ENCODE measurements at regions not wholly inside any gene's neighbourhood (a gene's known extent, or its start where the extent isn't known, plus 50 kb on each side); places are given as distances from the start of the nearest gene placed in this dataset.

DNA sequence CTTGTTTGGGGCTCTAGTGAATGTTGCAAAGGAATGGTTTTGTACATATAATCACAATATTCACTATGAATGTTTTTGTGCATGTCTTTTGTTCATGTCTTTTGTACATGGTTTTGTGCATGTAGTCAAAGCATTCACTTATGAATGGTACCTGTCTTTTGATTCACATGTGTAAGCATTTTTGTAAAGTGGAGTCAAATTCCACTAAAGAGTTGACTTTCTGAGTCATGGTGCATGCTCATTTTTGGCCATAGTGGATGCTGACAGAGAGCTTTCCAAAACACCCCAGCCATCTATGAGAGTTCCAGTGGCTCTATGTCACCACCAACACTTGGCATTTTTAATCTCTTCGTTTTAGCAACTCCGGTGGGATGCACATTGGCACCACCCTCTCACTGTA lies 1185.9 kb upstream of the TMEM132C start:
- Histone ChIP-seq H3K27ac (ENCODE audit: control insufficient read depth, insufficient read depth) (no peak overlapping the region), H2AFZ (ENCODE audit: control insufficient read depth, low read depth, low read length) (no peak overlapping the region), H3K9me3 (replicated peaks; ENCODE audit: control insufficient read depth, insufficient read depth, low read length) (no peaks in the 10 kb centered on the region; the same call in 2 of the 3 replicates), H3K4me3 (no peak overlapping the region), H3K9ac (ENCODE audit: control insufficient read depth, insufficient read depth, low read length) (no peak overlapping the region), H3K27me3 (replicated peaks in 1 of 2; ENCODE audit: control insufficient read depth in 2 of 2, insufficient read depth in 2 of 2, low read length in 1 of 2) (no peaks in the 10 kb centered on the region), H3K4me2 (ENCODE audit: control insufficient read depth, insufficient read depth) (no peak overlapping the region), H3K36me3 (ENCODE audit: control insufficient read depth in 2 of 2, insufficient read depth in 2 of 2, low read length in 1 of 2) (no peaks in the 10 kb centered on the region), H3K79me2 (ENCODE audit: control insufficient read depth, insufficient read depth, low read length) (no peaks in the 10 kb centered on the region), H4K20me1 (ENCODE audit: control insufficient read depth, insufficient read depth) (no peaks in the 10 kb centered on the region), H3K4me1 (ENCODE audit: control insufficient read depth, insufficient read depth, low read length) (0 out of 2 replicates have a peak, but pooled peaks cover 2% of the 10 kb centered on the region)
- ChIA-PET RAD21 (ENCODE audit: unreplicated experiment) (no interaction called here), CTCF (no interaction called here), SMC1A (ENCODE audit: uncharacterized antibody, unreplicated experiment) (no interaction called here), POLR2A (no interaction called here)
- ATAC-seq (no peak), DNase-seq (ENCODE audit: low read depth, low spot score) (no peak), FAIRE-seq (no peak)
- in situ Hi-C loops (cut with MboI): no loop called here
- WGBS (ENCODE audit: insufficient coverage, insufficient replicate concordance, low lambda C conversion rate, missing lambda C conversion rate): 74% methylated on average over 2 of the region's 2 CpGs
- no TSS peak for BruUV-seq (replicated peaks)
- intact Hi-C loops (cut with micrococcal nuclease; ENCODE audit: unreplicated experiment): no loop called here
- TF ChIP-seq, protein P1, sequence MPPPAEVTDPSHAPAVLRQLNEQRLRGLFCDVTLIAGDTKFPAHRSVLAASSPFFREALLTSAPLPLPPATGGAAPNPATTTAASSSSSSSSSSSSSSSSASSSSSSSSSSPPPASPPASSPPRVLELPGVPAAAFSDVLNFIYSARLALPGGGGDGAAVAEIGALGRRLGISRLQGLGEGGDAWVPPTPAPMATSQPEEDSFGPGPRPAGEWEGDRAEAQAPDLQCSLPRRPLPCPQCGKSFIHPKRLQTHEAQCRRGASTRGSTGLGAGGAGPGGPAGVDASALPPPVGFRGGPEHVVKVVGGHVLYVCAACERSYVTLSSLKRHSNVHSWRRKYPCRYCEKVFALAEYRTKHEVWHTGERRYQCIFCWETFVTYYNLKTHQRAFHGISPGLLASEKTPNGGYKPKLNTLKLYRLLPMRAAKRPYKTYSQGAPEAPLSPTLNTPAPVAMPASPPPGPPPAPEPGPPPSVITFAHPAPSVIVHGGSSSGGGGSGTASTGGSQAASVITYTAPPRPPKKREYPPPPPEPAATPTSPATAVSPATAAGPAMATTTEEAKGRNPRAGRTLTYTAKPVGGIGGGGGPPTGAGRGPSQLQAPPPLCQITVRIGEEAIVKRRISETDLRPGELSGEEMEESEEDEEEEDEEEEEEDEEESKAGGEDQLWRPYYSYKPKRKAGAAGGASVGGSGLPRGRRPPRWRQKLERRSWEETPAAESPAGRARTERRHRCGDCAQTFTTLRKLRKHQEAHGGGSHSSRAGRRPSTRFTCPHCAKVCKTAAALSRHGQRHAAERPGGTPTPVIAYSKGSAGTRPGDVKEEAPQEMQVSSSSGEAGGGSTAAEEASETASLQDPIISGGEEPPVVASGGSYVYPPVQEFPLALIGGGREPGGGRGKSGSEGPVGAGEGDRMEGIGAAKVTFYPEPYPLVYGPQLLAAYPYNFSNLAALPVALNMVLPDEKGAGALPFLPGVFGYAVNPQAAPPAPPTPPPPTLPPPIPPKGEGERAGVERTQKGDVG (CRISPR knock-in tag; IDR thresholded peaks at IDR 0.05): no peak
- TF ChIP-seq CBFB (IDR thresholded peaks at IDR 0.05; ENCODE audit: low read depth) (no peak), IRF4 (IDR thresholded peaks at IDR 0.05; ENCODE audit: low read depth, low read length) (no peak), SUZ12 (IDR thresholded peaks at IDR 0.05; ENCODE audit: unreplicated experiment) (no peak), BCL11A (IDR thresholded peaks at IDR 0.05; ENCODE audit: low read depth, low read length) (no peak), BRCA1 (IDR thresholded peaks at IDR 0.05; ENCODE audit: low read depth, low read length) (no peak), CHD4 (IDR thresholded peaks at IDR 0.05) (no peak), WRNIP1 (IDR thresholded peaks at IDR 0.05; ENCODE audit: borderline replicate concordance, low read depth, low read length) (no peak)
- TF ChIP-seq, protein P2, sequence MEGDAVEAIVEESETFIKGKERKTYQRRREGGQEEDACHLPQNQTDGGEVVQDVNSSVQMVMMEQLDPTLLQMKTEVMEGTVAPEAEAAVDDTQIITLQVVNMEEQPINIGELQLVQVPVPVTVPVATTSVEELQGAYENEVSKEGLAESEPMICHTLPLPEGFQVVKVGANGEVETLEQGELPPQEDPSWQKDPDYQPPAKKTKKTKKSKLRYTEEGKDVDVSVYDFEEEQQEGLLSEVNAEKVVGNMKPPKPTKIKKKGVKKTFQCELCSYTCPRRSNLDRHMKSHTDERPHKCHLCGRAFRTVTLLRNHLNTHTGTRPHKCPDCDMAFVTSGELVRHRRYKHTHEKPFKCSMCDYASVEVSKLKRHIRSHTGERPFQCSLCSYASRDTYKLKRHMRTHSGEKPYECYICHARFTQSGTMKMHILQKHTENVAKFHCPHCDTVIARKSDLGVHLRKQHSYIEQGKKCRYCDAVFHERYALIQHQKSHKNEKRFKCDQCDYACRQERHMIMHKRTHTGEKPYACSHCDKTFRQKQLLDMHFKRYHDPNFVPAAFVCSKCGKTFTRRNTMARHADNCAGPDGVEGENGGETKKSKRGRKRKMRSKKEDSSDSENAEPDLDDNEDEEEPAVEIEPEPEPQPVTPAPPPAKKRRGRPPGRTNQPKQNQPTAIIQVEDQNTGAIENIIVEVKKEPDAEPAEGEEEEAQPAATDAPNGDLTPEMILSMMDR (IDR thresholded peaks at IDR 0.05 in 2 of 3, conservative IDR thresholded peaks at IDR 0.05 in 1 of 3; ENCODE audit: control insufficient read depth in 2 of 3, extremely low read depth in 1 of 3, insufficient read depth in 1 of 3, low read depth in 3 of 3, low read length in 3 of 3): no peak
- TF ChIP-seq, protein P3, sequence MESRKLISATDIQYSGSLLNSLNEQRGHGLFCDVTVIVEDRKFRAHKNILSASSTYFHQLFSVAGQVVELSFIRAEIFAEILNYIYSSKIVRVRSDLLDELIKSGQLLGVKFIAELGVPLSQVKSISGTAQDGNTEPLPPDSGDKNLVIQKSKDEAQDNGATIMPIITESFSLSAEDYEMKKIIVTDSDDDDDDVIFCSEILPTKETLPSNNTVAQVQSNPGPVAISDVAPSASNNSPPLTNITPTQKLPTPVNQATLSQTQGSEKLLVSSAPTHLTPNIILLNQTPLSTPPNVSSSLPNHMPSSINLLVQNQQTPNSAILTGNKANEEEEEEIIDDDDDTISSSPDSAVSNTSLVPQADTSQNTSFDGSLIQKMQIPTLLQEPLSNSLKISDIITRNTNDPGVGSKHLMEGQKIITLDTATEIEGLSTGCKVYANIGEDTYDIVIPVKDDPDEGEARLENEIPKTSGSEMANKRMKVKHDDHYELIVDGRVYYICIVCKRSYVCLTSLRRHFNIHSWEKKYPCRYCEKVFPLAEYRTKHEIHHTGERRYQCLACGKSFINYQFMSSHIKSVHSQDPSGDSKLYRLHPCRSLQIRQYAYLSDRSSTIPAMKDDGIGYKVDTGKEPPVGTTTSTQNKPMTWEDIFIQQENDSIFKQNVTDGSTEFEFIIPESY (IDR thresholded peaks at IDR 0.05): no peak
- TF ChIP-seq, protein P4, sequence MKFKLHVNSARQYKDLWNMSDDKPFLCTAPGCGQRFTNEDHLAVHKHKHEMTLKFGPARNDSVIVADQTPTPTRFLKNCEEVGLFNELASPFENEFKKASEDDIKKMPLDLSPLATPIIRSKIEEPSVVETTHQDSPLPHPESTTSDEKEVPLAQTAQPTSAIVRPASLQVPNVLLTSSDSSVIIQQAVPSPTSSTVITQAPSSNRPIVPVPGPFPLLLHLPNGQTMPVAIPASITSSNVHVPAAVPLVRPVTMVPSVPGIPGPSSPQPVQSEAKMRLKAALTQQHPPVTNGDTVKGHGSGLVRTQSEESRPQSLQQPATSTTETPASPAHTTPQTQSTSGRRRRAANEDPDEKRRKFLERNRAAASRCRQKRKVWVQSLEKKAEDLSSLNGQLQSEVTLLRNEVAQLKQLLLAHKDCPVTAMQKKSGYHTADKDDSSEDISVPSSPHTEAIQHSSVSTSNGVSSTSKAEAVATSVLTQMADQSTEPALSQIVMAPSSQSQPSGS (IDR thresholded peaks at IDR 0.05; ENCODE audit: low read length): no peak
- TF ChIP-seq, protein P5, sequence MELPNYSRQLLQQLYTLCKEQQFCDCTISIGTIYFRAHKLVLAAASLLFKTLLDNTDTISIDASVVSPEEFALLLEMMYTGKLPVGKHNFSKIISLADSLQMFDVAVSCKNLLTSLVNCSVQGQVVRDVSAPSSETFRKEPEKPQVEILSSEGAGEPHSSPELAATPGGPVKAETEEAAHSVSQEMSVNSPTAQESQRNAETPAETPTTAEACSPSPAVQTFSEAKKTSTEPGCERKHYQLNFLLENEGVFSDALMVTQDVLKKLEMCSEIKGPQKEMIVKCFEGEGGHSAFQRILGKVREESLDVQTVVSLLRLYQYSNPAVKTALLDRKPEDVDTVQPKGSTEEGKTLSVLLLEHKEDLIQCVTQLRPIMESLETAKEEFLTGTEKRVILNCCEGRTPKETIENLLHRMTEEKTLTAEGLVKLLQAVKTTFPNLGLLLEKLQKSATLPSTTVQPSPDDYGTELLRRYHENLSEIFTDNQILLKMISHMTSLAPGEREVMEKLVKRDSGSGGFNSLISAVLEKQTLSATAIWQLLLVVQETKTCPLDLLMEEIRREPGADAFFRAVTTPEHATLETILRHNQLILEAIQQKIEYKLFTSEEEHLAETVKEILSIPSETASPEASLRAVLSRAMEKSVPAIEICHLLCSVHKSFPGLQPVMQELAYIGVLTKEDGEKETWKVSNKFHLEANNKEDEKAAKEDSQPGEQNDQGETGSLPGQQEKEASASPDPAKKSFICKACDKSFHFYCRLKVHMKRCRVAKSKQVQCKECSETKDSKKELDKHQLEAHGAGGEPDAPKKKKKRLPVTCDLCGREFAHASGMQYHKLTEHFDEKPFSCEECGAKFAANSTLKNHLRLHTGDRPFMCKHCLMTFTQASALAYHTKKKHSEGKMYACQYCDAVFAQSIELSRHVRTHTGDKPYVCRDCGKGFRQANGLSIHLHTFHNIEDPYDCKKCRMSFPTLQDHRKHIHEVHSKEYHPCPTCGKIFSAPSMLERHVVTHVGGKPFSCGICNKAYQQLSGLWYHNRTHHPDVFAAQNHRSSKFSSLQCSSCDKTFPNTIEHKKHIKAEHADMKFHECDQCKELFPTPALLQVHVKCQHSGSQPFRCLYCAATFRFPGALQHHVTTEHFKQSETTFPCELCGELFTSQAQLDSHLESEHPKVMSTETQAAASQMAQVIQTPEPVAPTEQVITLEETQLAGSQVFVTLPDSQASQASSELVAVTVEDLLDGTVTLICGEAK (IDR thresholded peaks at IDR 0.05; ENCODE audit: borderline replicate concordance): no peak
